ENCODE measurements at regions not wholly inside any gene's neighbourhood (a gene's known extent, or its start where the extent isn't known, plus 50 kb on each side); places are given as distances from the start of the nearest gene placed in this dataset.

DNA sequence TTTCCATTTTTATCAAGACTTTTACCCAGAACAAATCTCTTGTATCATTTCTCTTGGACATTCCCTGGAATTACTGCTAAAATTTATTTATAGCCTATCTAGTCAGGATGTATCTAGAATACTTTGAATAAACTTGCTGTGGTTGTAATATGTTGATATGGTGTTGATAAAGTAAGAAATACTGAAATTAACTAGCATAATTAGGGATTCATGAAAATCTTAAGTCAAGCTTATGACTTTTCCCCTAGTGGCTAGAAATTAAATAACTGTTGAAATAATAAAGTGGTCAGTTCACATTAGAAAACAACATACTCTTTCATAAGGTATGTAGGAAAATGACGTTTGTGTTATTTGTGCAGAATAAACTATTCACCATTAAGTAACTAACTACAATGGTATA is 73.1 kb upstream of the ANKRD50 start:
- DNase-seq = no peak

- DNase-seq = no peak
These were observed 71.3 kb upstream of the ANKRD50 start for GRCh38 chr4:124783847-124784246.

- DNase-seq = no peak
These were observed 64.5 kb upstream of the ANKRD50 start for GRCh38 chr4:124777007-124777406.

- DNase-seq = no peak
These were observed 56.2 kb upstream of the ANKRD50 start for GRCh38 chr4:124768596-124769365.

DNA sequence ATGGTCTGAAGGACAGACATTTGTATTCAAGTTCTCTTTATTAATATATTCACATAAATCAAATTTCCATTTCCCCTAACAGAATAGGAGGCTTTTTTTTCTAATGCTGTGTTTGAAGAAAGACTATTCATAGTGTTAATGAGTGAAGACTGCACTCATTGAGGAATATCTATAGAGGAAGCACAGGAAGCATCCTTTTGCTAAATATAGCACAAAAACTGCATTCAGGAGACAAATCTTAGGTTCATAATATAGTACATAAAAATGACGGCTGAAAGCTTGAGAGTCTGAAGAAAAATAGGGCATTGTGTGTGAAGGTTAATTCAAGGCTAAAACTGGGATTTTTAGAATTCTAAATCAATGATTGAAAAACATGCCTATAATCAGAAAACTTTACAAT is 50.4 kb upstream of the ANKRD50 start:
- DNase-seq = no peak

Data from right forelimb (tissue), 1 donor.